Cardiac muscle cell (in vitro differentiated cells and primary cell): ENCODE measurements at regions not wholly inside any gene's neighbourhood (a gene's known extent, or its start where the extent isn't known, plus 50 kb on each side); places are given as distances from the start of the nearest gene placed in this dataset.

Experiments used
- DNase-seq, 2 donors: peaks; one replicate each; pipeline versions ENCODE4 v3.0.0 to v3.0.0-alpha.2; 2010 to 2017; ENCODE audit warnings: low read depth in 1 of 2, low spot score in 1 of 2
- H3K27ac ChIP-seq: fragments of 200-600 bp; sonication (generic); 2 replicates; pipeline ENCODE4 v1.5.1; 2016
- H3K27me3 ChIP-seq: fragments of 200-600 bp; sonication (generic); 2 replicates; pipeline ENCODE4 v1.6.0; 2016; ENCODE audit warnings: control low read depth
- H3K36me3 ChIP-seq: fragments of 200-600 bp; sonication (generic); 2 replicates; pipeline ENCODE4 v1.5.1; 2016; ENCODE audit warnings: control low read depth
- H3K4me1 ChIP-seq: fragments of 200-600 bp; sonication (generic); 2 replicates; pipeline ENCODE4 v1.8.1; 2017; ENCODE audit warnings: low read depth, mild to moderate bottlenecking, mixed run types
- H3K4me3 ChIP-seq: fragments of 200-600 bp; sonication (generic); 2 replicates; pipeline ENCODE4 v1.5.1; 2016; ENCODE audit warnings: mild to moderate bottlenecking
- H3K9me3 ChIP-seq: fragments of 200-600 bp; sonication (generic); 2 replicates; pipeline ENCODE4 v1.5.1; 2017; ENCODE audit warnings: low read depth, mild to moderate bottlenecking, control low read depth
- CTCF ChIP-seq: IDR thresholded peaks from 2 replicates; pipeline ENCODE4 v1.5.1; 2012; ENCODE audit warnings: low read depth, mild to moderate bottlenecking, low read length

- DNase-seq = no peak
- TF ChIP-seq CTCF = no peak
These were observed 75.7 kb upstream of the EPHB3 start for GRCh38 chr3:184485906-184486305.

GRCh38 chr3:184486614-184487013 is 75.0 kb upstream of the EPHB3 start:
- H3K4me1 ChIP-seq = no peaks in the 10 kb centered on the region
- DNase-seq = no peak
- H3K4me3 ChIP-seq = no peak overlapping the region
- TF ChIP-seq CTCF = no peak
- H3K36me3 ChIP-seq = no peaks in the 10 kb centered on the region
- no peak overlapping the region for H3K27ac ChIP-seq
- H3K9me3 ChIP-seq = no peaks in the 10 kb centered on the region
- H3K27me3 ChIP-seq = peaks cover 32% of the 10 kb centered on the region

More at GRCh38 chr3:184485906-184486305, 75.7 kb upstream of the EPHB3 start:
- Histone ChIP-seq H3K4me1 (no peaks in the 10 kb centered on the region), H3K4me3 (no peak overlapping the region), H3K27ac (no peak overlapping the region), H3K36me3 (no peaks in the 10 kb centered on the region), H3K27me3 (peaks cover 25% of the 10 kb centered on the region), H3K9me3 (no peaks in the 10 kb centered on the region)

- peaks cover 49% of the 10 kb centered on the region for H3K27me3 ChIP-seq
- no peak for DNase-seq
These were observed 73.0 kb upstream of the EPHB3 start for GRCh38 chr3:184488577-184488976.

GRCh38 chr3:184489268-184489841 is 72.2 kb upstream of the EPHB3 start:
- peak in 1 of 2 donors; percentile 16 for DNase-seq
- Histone ChIP-seq H3K9me3 (no peaks in the 10 kb centered on the region), H3K4me3 (no peak overlapping the region), H3K4me1 (no peaks in the 10 kb centered on the region), H3K27me3 (peaks cover 55% of the 10 kb centered on the region), H3K27ac (no peak overlapping the region), H3K36me3 (no peaks in the 10 kb centered on the region)
- no peak for TF ChIP-seq CTCF

More at GRCh38 chr3:184488577-184488976, 73.0 kb upstream of the EPHB3 start:
- H3K36me3 ChIP-seq = no peaks in the 10 kb centered on the region
- TF ChIP-seq CTCF = no peak
- H3K4me3 ChIP-seq = no peak overlapping the region
- no peaks in the 10 kb centered on the region for H3K9me3 ChIP-seq
- H3K27ac ChIP-seq = no peak overlapping the region
- H3K4me1 ChIP-seq = no peaks in the 10 kb centered on the region

- DNase-seq = no peak
- no peaks in the 10 kb centered on the region for H3K4me1 ChIP-seq
- H3K4me3 ChIP-seq = no peak overlapping the region
- H3K9me3 ChIP-seq = no peaks in the 10 kb centered on the region
- H3K27me3 ChIP-seq = peaks cover 55% of the 10 kb centered on the region
- no peak overlapping the region for H3K27ac ChIP-seq
- TF ChIP-seq CTCF = peak; percentile 8
- H3K36me3 ChIP-seq = no peaks in the 10 kb centered on the region
These were observed 70.5 kb upstream of the EPHB3 start for GRCh38 chr3:184491011-184491576.
